Lung (tissue), 11 donors: ENCODE measurements at regions not wholly inside any gene's neighbourhood (a gene's known extent, or its start where the extent isn't known, plus 50 kb on each side); places are given as distances from the start of the nearest gene placed in this dataset.

Experiments used
- ATAC-seq: fragments of 200-7000 bp; cut with Tn5 transposase; one replicate; pipeline ENCODE4 v1.9.1; 2020; ENCODE audit warnings: moderate number of reproducible peaks; ENCODE audit not compliant: insufficient read depth, low FRiP score
- DNase-seq, 3 donors: peaks; one replicate each; pipeline ENCODE4 v3.0.0-alpha.2; 2013 to 2017
- H3K27ac ChIP-seq, 2 donors: one replicate each; pipeline ENCODE4 v1.5.1; 2013; ENCODE audit warnings: mild to moderate bottlenecking in 2 of 2, moderate library complexity in 2 of 2, control low read depth in 1 of 2, inconsistent platforms in 1 of 2, low read depth in 1 of 2, low read length in 1 of 2
- H3K27me3 ChIP-seq, 3 donors: one replicate each; pipeline ENCODE4 v1.5.1; 2013; ENCODE audit warnings: low read length in 2 of 3; ENCODE audit not compliant: control insufficient read depth in 3 of 3, insufficient read depth in 3 of 3
- H3K36me3 ChIP-seq, 4 donors: one replicate each; pipeline ENCODE4 v1.5.1; 2013; ENCODE audit warnings: low read length in 4 of 4, mild to moderate bottlenecking in 1 of 4, moderate library complexity in 1 of 4; ENCODE audit not compliant: control insufficient read depth in 4 of 4, insufficient read depth in 4 of 4
- H3K4me1 ChIP-seq, 5 donors: one replicate each; pipeline ENCODE4 v1.5.1; 2013; ENCODE audit warnings: low read length in 5 of 5, mild to moderate bottlenecking in 2 of 5, moderate library complexity in 1 of 5; ENCODE audit not compliant: control insufficient read depth in 5 of 5, insufficient read depth in 5 of 5
- H3K4me3 ChIP-seq: one replicate; pipeline ENCODE4 v1.5.1; 2013; ENCODE audit warnings: mild to moderate bottlenecking, control low read depth, moderate library complexity
- H3K9ac ChIP-seq, 2 donors: one replicate each; pipeline ENCODE4 v1.5.1; 2013; ENCODE audit warnings: low read length in 2 of 2, control low read depth in 1 of 2; ENCODE audit not compliant: insufficient read depth in 1 of 2
- H3K9me3 ChIP-seq, 4 donors: one replicate each; pipeline ENCODE4 v1.5.1; 2013; ENCODE audit warnings: low read length in 3 of 4, mild to moderate bottlenecking in 1 of 4, moderate library complexity in 1 of 4; ENCODE audit not compliant: control insufficient read depth in 4 of 4, insufficient read depth in 3 of 4
- WGBS, 2 donors: extraction: QIAGEN DNeasy Blood & Tissue Kit; methylation state at CpG; one replicate each; pipeline ENCODE4 v1.1.7; 2013; 5-methylcytosine and 5-hydroxymethylcytosine counted together
- TF ChIP-seq, protein P1 (sequence below): IDR thresholded peaks from 2 replicates; pipeline ENCODE4 v1.5.1; 2012; ENCODE audit warnings: mild to moderate bottlenecking; ENCODE audit errors: control extremely low read depth, extremely low read depth
- donor health status: control.
- donor health status: control.
- donor health status: Bipolar disorder and iron deficiency.
- donor health status: healthy.
- donor health status: DM: yes; HTN: yes; CAD: no.

- no peak for DNase-seq
- Histone ChIP-seq H3K36me3 (no peaks in the 10 kb centered on the region), H3K9ac (no peak overlapping the region), H3K27ac (no peak overlapping the region), H3K4me1 (no peaks in the 10 kb centered on the region), H3K9me3 (no peaks in the 10 kb centered on the region), H3K27me3 (no peaks in the 10 kb centered on the region), H3K4me3 (no peak overlapping the region)
- ATAC-seq, result no peak
- 88 to 94% methylated on average over 1 of the region's 1 CpG for WGBS, 2 donors
- TF ChIP-seq, protein P1, sequence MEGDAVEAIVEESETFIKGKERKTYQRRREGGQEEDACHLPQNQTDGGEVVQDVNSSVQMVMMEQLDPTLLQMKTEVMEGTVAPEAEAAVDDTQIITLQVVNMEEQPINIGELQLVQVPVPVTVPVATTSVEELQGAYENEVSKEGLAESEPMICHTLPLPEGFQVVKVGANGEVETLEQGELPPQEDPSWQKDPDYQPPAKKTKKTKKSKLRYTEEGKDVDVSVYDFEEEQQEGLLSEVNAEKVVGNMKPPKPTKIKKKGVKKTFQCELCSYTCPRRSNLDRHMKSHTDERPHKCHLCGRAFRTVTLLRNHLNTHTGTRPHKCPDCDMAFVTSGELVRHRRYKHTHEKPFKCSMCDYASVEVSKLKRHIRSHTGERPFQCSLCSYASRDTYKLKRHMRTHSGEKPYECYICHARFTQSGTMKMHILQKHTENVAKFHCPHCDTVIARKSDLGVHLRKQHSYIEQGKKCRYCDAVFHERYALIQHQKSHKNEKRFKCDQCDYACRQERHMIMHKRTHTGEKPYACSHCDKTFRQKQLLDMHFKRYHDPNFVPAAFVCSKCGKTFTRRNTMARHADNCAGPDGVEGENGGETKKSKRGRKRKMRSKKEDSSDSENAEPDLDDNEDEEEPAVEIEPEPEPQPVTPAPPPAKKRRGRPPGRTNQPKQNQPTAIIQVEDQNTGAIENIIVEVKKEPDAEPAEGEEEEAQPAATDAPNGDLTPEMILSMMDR, result no peak
Observed at GRCh38 chr17:68142595-68142994, 105.2 kb upstream of the AMZ2 start.

GRCh38 chr17:68143425-68143824 is 104.4 kb upstream of the AMZ2 start:
- H3K27me3 ChIP-seq, result no peaks in the 10 kb centered on the region
- no peaks in the 10 kb centered on the region for H3K9me3 ChIP-seq
- no peak for ATAC-seq
- no peaks in the 10 kb centered on the region for H3K4me1 ChIP-seq
- H3K36me3 ChIP-seq, result no peaks in the 10 kb centered on the region
- no peak overlapping the region for H3K4me3 ChIP-seq
- no peak overlapping the region for H3K9ac ChIP-seq
- H3K27ac ChIP-seq, result no peak overlapping the region
- TF ChIP-seq, protein P1, result no peak
- WGBS, 2 donors, result 87 to 94% methylated on average over 2 of the region's 2 CpGs
- no peak for DNase-seq

DNA sequence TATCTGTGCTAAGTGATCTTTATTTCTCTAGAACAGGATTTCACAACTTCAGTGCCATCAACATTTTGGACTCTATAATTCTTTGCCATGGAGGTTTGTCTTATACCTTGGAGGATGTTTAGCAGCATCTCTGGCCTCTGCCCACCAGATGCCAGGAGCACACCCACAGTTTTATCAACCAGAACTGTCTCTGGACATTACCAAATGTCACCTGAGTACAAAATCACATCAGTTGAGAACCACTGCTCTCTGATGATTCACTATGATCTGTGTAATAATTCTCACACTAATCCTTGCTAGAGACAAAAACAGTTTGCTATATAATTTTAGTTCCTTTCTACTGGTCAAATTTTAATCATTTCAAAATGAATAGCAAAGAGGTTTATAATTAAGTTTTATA is 102.8 kb upstream of the AMZ2 start:
- no peaks in the 10 kb centered on the region for H3K36me3 ChIP-seq
- TF ChIP-seq, protein P1, result no peak
- H3K9me3 ChIP-seq, result no peaks in the 10 kb centered on the region
- H3K27me3 ChIP-seq, result no peaks in the 10 kb centered on the region
- H3K4me1 ChIP-seq, result no peaks in the 10 kb centered on the region
- DNase-seq, result no peak
- no peak overlapping the region for H3K4me3 ChIP-seq
- no peak for ATAC-seq
- H3K27ac ChIP-seq, result no peak overlapping the region
- no peak overlapping the region for H3K9ac ChIP-seq

GRCh38 chr17:68148936-68149335 is 98.9 kb upstream of the AMZ2 start:
- Histone ChIP-seq H3K27ac (no peak overlapping the region), H3K9me3 (no peaks in the 10 kb centered on the region), H3K9ac (no peak overlapping the region), H3K36me3 (no peaks in the 10 kb centered on the region), H3K27me3 (no peaks in the 10 kb centered on the region), H3K4me1 (no peaks in the 10 kb centered on the region), H3K4me3 (no peak overlapping the region)
- 96 to 99% methylated on average over 3 of the region's 3 CpGs for WGBS, 2 donors
- TF ChIP-seq, protein P1, result no peak
- ATAC-seq (no peak), DNase-seq (no peak)
